GM12891 (cell line): ENCODE measurements at regions not wholly inside any gene's neighbourhood (a gene's known extent, or its start where the extent isn't known, plus 50 kb on each side); places are given as distances from the start of the nearest gene placed in this dataset.

Experiments used
- POLR2A ChIP-seq: IDR thresholded peaks from 2 replicates; pipeline ENCODE4 v1.6.1; 2011; ENCODE audit warnings: low read depth, low read length, control low read depth
- POLR2AphosphoS5 ChIP-seq: IDR thresholded peaks from 2 replicates; pipeline ENCODE4 v1.6.1; 2011; ENCODE audit warnings: low read depth, low read length, control low read depth
- TAF1 ChIP-seq: IDR thresholded peaks from 2 replicates; pipeline ENCODE4 v1.6.1; 2011; ENCODE audit warnings: low read depth, low read length, control low read depth

DNA sequence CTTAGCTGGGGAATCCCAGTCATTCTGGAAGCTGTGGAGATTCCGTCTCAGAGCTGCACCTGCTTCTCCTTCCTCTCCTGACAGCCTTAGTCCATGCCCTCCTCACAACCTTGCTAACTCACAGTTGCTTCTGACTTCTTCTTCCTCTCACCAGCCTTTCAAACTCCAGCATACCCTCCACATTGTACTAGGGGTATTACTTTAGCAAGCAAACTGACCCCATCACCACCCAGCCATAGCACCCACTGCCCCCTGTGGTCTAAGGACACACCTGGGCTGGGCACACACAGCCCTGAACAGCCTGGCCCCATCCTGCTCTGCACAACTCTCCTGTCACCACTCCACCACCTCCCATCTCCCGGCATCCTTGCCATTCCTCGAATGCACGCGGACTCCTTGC is 208.2 kb downstream of the FBXO15 start:
- TF ChIP-seq POLR2AphosphoS5 (no peak), POLR2A (no peak), TAF1 (no peak)
